Stimulated activated CD4-positive, alpha-beta T cell treated with anti-CD3 and anti-CD28 coated beads, Interleukin-4, amount 100 ng/mL, for 1 hour (primary cell): ENCODE measurements at regions not wholly inside any gene's neighbourhood (a gene's known extent, or its start where the extent isn't known, plus 50 kb on each side); places are given as distances from the start of the nearest gene placed in this dataset.

ENCODE experiments used
- DNase-seq: peaks from one replicate; pipeline ENCODE4 v3.0.0-alpha.2; 2020

- no peak for DNase-seq
These were observed 1568.4 kb downstream of the SLITRK5 start for GRCh38 chr13:89239361-89240127.

GRCh38 chr13:89255844-89256406, 1584.8 kb downstream of the SLITRK5 start:
- DNase-seq = no peak

DNA sequence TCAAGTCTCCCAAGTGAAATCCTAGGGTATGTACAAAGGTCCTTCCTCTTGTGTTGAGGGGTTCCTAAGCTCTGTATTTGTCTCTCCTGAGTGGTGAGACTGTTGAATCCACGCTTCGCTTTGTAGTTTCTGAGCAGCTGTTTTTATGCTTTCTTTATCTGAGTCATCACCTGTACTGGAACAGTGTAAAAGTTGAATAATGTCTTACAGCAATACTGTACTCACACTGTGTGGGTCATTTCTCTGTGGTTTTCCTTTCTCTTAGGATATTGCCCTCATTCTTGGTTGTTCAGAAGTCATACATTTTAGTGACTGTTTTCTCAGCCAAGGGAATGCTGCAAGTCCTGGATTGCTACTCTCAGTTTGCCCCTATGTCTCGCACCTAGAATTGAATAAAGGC, 1596.6 kb downstream of the SLITRK5 start:
- DNase-seq = no peak

GRCh38 chr13:89269737-89270136, 1598.6 kb downstream of the SLITRK5 start:
- DNase-seq = no peak

GRCh38 chr13:89270736-89271135, 1599.6 kb downstream of the SLITRK5 start:
- DNase-seq = no peak

DNA sequence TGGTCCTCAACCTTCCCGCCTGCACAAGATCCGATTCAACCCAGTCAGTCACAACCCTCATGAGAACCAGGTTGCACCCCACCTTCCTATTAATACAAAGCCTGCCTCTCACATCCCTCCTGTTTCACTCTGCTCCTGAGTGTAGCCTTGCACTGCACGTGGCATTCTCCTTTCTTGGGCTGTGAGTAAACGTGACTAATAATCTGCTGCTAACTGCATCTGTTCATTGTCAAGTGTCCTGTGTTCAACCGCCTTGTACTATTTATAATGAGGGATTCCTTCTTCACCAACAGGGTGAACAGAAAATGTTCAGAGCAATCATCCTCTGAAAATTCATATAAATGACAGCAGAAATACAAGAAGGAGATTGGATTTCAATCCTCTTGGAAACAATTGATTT, 1608.2 kb downstream of the SLITRK5 start:
- no peak for DNase-seq

DNA sequence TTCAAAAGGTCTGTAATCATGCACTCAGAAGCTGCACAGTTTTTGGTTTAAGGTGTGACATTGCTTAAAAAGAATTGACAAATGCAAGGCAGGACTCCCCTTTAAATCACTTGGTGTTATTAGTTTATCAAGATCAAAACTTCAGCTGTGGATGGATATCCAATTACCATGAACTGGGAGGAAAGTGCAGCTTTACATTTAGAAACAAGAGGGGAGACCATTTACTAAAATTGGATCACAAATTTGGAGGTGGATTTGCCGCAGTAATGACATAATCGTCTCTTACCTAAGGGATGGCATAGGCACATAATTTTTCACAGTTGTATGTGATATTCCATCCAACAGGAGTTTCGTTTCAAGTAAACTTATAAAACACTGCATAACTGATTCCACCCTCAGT, 1610.2 kb downstream of the SLITRK5 start:
- DNase-seq = no peak

DNA sequence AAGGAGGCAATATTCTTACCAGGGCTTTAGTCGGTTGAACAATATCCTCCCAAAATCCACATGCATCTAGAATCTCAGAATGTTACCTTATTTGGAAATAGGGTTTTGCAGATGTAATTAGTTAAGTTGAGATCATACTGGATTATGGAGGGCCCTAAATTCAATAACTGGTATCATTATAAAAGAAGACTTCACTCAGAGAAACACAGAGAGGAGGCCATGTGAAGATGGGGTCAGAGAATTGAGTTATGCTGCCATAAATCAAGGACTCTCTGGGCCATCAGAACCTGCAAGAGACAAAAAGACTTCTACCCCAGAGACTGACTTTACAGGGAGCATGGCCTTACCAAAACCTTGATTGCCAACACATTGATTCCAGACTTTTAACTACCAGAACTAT, 1611.1 kb downstream of the SLITRK5 start:
- no peak for DNase-seq

GRCh38 chr13:89287381-89287780, 1616.2 kb downstream of the SLITRK5 start:
- no peak for DNase-seq

GRCh38 chr13:89294115-89294867, 1623.1 kb downstream of the SLITRK5 start:
- DNase-seq = no peak

- DNase-seq = no peak
These were observed 1636.1 kb downstream of the SLITRK5 start for GRCh38 chr13:89307278-89307677.

DNA sequence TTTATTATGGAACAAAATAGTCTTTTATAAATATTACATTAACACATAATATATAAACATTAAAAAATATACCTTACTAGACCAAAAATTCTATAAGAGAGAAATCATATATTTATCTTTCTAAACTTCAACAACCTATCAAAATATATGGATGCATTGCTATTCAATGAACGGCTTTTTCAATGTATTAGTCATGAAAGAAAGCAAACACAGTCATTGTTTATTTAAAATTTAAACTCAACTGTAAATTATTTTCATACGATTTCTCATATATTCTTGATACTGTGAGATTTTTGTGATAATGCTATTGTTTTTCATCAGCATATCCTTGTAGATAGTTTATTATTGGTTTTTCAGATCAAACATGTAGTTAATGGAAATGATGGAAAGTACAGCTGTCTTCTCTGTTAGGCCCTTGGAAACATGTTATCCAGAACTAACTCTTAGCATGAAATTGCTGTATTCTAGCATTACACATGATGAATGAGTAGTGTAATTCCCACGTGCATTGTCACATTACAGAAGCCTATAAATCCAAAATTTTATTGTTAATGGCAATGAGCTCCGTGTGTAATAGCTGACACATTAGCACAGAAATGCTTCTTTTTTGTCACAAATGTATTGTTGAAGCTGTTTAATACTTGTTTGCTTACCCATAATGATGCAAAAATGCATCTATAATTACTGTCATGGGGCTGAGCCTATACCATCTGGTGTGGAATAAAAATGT, 1639.9 kb downstream of the SLITRK5 start:
- no peak for DNase-seq

DNA sequence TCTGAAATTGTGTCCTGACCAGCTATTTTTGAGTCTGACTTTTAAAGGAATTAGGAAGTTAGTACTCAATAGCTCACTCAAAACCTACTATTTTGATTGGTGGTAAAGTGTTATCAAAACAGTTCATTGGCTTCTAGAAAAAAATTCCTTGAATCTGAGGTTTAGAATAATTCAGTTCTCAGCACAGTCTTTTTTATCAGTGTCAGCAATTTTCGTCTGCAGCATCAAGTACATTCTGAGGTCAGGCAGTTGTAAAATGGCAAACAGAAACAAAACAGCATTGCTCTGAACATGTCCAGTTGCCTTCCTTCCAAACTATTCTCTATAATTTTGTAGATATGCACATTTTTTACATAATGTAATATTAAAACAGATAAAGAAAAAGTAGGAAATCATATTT, 1644.1 kb downstream of the SLITRK5 start:
- no peak for DNase-seq

DNA sequence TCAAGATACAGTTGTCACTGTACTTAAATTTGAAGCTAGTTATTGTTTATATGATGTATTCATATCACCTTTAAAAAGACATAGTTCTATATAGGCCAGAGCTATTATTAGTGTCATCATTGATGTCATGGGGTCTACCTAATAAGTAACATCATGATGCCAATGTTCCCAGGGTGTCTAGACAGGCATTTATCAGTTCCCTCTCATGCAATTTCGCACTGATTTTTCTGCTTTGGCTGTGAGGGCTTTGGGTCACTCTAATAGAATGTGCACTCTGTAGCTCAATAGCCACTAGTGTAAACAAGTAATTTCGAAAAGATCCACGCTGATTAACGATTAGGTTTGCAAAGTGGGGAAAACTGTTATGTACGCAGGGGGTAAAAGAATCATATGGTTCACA, 1651.3 kb downstream of the SLITRK5 start:
- DNase-seq = no peak

- DNase-seq = no peak
These were observed 1653.4 kb downstream of the SLITRK5 start for GRCh38 chr13:89324582-89324981.

DNA sequence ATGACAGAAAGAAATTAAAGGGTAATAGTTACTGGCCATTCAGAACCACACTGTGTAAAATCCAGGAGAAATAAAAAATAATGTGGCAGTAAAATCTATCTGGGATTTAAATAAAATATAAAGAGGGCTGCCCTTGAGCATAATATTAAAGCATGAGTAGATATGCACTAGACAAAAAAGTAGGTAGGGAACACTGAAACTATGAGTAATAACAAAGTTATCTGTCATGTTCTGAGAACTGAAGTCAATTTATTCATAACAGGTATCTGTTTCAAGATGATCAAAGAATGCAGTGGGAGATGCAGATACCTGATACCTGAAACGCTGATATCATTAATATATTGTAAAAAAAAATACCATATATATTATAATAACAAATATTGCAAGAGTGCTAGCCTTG, 1672.0 kb downstream of the SLITRK5 start:
- DNase-seq = no peak

DNA sequence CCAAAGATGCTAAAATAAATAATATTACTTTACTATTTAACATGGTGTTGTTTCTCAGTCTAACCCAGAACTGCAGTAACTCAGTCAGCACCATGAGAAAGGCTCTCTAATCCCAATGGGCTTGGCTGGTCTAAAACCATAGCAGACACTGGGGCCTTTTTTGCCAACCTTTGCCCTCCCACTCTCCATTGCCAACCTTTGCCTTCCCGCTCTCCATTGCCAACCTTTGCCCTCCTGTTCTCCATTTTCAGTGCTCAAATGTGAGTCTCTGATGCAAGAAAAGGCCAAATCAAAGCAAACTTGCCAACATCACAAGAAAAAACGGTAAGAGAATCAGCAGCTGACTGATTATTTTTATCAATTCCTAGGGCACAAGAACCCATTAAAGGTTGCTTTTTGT, 1681.2 kb downstream of the SLITRK5 start:
- no peak for DNase-seq

DNA sequence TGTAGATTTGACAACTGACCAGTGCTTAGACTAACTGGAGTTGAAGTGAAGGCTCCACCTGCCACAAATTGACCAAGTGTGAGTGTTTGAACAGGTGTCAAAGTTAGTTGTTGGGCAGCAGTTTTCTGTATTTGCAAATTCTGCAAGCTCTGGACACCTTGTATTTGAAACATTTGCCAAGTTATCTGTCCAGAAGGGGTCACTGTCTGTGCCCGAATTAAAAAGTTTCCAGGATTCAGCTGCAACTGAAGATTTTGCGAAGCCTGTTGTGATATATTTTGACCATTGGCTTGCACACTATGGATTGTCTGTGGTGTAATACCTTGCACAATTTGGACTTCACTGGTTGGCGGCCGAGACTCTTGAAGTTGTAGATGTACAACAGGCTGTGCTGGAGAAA, 1690.7 kb downstream of the SLITRK5 start:
- no peak for DNase-seq

DNA sequence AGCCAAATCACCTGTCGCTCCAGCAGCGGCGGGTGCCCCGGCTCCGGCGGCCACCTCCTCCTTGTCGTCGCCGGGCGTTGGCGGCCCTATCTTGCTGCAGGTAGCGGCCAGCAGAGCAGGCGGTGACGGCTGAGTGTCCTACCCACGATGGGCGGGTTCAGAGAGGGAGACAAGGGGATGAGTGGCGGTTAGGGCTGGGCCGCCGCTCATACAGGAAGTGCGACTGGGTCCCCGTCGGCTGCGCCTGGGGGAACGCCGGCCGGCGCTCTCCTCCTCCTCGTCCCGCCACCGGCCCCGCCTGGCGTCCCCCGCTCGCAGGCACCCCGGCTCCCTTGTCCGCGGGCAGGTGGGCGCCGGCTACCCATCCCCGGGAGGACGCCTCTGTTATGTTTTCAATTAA, 1692.0 kb downstream of the SLITRK5 start:
- no peak for DNase-seq

DNA sequence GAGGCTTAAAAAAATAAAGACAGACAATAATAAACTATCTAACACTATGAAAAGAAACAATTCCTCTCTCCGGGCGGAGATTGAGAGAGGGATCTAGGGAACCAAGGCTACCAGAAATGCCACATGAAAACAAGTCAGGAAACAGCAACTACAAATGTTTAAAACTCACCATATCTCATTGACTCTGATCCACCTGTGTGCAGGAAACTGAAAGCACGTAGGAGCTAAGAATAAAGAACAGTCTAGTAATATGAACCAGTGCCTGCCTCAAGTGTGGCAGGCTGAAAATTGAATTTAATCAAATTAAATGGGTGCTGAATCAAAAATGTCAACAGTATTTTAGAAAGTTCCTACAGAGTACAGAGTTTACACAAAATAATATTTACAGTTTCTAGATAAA, 1701.0 kb downstream of the SLITRK5 start:
- no peak for DNase-seq

DNA sequence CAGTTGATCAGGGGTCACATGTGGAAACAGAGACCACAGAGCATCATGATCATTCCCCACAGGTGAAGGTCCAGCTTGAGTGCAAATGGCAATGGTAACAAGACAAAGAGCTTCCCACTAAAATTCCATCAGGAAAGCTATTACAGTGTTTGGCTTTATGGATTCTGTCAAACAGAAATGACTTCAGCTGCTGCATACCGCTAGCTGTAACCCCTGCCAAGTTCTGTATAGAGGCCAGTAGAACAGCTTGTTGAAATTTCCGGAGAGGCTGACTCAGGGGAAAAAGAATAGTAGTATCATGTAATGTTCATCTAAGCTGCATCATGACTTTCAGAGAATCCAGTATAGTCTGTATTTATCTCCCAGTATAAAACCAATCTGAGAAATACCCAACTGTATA, 1704.7 kb downstream of the SLITRK5 start:
- no peak for DNase-seq

DNA sequence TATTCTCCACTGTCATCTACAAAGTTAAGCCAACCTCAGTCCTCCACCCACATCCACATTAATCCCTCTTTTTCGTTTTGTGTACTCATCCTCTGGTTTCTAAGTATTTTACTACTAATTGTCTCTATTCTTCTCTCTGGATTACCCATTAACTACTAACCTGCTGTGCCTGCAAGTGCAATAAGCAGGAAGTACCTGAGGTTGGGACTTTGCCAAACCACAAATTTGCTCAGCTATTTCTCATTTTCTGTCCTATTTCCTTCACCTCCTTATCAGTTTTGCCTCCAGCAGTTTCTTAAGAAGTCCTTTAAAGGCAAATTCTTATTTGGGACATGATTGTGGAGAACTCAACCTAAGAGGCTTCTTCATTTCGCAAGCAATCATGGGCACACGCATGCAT, 1708.9 kb downstream of the SLITRK5 start:
- no peak for DNase-seq

DNA sequence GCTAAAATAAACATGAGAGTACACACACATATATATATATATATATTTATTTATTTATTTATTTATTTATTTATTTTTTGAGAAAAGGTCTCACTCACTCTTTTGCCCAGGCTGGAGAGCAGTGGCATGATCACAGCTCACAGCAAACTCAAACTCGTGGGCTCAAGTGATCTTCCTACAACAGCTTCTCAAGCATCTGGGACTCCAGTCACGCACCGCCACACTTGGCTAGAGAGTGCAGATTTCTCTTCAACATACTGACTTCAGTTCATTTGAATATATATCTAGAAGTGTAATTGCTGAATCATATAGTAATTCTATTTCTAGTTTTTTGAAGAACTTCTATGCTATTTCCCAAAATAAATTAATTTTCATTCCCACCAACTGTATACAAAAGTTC, 1711.8 kb downstream of the SLITRK5 start:
- no peak for DNase-seq

GRCh38 chr13:89383891-89384290, 1712.7 kb downstream of the SLITRK5 start:
- no peak for DNase-seq
